ENCODE measurements at regions not wholly inside any gene's neighbourhood (a gene's known extent, or its start where the extent isn't known, plus 50 kb on each side); places are given as distances from the start of the nearest gene placed in this dataset.

DNA sequence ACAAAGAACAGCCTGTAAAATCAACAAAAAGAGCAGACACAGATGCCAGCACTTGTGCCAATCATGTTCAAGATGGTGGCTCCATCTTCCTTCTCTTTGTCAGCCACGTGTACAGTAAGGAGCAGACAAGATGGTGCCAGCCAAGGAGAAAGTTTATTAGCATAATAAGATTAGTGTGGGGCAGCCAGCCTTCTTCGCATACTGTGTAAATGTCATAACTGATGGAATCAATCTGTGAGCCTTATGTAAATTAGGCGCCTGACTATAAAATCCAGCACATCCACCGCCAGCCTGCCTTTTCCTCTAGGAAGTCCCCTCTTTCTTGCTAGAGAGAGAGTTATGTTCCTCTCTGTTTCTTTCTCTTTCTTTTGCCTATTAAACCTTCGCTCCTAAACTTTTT is 99.7 kb upstream of the RALGAPA2 start:
- TF ChIP-seq, protein P1, sequence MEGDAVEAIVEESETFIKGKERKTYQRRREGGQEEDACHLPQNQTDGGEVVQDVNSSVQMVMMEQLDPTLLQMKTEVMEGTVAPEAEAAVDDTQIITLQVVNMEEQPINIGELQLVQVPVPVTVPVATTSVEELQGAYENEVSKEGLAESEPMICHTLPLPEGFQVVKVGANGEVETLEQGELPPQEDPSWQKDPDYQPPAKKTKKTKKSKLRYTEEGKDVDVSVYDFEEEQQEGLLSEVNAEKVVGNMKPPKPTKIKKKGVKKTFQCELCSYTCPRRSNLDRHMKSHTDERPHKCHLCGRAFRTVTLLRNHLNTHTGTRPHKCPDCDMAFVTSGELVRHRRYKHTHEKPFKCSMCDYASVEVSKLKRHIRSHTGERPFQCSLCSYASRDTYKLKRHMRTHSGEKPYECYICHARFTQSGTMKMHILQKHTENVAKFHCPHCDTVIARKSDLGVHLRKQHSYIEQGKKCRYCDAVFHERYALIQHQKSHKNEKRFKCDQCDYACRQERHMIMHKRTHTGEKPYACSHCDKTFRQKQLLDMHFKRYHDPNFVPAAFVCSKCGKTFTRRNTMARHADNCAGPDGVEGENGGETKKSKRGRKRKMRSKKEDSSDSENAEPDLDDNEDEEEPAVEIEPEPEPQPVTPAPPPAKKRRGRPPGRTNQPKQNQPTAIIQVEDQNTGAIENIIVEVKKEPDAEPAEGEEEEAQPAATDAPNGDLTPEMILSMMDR (IDR thresholded peaks at IDR 0.05): no peak
- no peak for TF ChIP-seq POLR2A (IDR thresholded peaks at IDR 0.05)

All from thyroid gland (tissue), 4 donors.